ENCODE measurements at regions not wholly inside any gene's neighbourhood (a gene's known extent, or its start where the extent isn't known, plus 50 kb on each side); places are given as distances from the start of the nearest gene placed in this dataset.
"Not testable (repeated sequence)": the region's sequence is repeated elsewhere in the genome, so short reads cannot be mapped to it uniquely, and the experiment has no call there.

GRCh38 chr3:105278688-105279087 is 88.0 kb upstream of the ALCAM start:
- no peak for DNase-seq

- DNase-seq, result no peak
These were observed 84.7 kb upstream of the ALCAM start for GRCh38 chr3:105281989-105282388.

GRCh38 chr3:105284876-105285275 is 81.8 kb upstream of the ALCAM start:
- no peak for DNase-seq

GRCh38 chr3:105285653-105286241 is 81.0 kb upstream of the ALCAM start:
- DNase-seq, result no peak

- no peak for DNase-seq
These were observed 73.3 kb upstream of the ALCAM start for GRCh38 chr3:105293441-105293840.

GRCh38 chr3:105296182-105296822 is 70.4 kb upstream of the ALCAM start:
- DNase-seq, result not testable (repeated sequence)

- DNase-seq, result no peak
These were observed 62.2 kb upstream of the ALCAM start for GRCh38 chr3:105304487-105304886.

GRCh38 chr3:105315144-105315543 is 51.6 kb upstream of the ALCAM start:
- DNase-seq, result no peak

GRCh38 chr3:105315815-105316214 is 50.9 kb upstream of the ALCAM start:
- no peak for DNase-seq

GRCh38 chr3:105316331-105316730 is 50.4 kb upstream of the ALCAM start:
- DNase-seq, result no peak

All from NCI-H2081 treated with DMSO at 0.1 percent for 48 hours (cell line).